T follicular helper cell (primary cell): ENCODE measurements at regions not wholly inside any gene's neighbourhood (a gene's known extent, or its start where the extent isn't known, plus 50 kb on each side); places are given as distances from the start of the nearest gene placed in this dataset.

Source experiments
- DNase-seq: peaks from one replicate; pipeline ENCODE4 v3.0.0-alpha.2; 2020; ENCODE audit warnings: low read depth

GRCh38 chr11:82373781-82374542 lies 359.7 kb downstream of the FAM181B start:
- no peak for DNase-seq

GRCh38 chr11:82365351-82365750 lies 368.3 kb downstream of the FAM181B start:
- no peak for DNase-seq

DNA sequence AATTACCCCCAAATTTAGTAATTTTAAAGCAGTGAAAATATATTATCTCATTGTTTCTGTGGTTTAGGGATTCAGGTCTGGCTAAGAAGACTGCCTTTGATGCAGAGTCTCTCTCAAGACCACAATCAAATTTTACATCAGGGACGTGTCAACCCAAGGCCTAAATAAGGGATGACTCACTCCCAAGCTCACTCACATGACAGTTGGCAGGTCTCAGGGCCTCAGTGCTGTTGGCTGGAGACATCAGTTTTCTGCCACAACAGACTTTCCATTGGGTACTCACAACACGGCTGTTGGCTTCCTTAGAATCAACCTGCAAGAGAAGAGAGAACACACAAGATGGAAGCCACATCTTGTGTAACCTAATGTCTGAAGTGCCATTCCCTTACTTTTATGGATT lies 377.3 kb downstream of the FAM181B start:
- no peak for DNase-seq

DNA sequence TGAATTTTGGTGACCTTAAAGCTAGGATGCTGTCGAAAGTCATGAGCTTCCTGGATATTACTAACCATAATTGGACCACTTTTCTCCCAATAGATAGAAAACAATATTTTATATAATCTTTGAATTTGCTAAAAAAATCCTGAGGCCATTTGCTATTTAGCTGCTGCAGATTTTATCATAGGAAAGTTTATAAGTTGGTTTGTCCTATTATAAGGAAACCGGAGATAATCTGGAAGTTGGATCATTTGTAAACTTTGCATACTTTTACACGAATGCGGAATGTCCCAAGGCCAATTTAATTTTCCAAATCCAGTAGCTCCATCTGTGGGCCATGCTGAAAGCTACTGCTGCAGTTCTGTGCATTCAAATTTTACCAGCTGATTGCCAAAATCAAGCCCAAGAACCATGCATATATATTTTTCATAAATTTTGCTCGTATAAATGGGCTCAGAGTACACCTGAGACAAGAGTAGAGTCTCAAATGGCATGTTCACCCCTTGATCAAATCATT lies 378.3 kb downstream of the FAM181B start:
- DNase-seq, result no peak

- DNase-seq, result no peak
These were observed 406.8 kb downstream of the FAM181B start for GRCh38 chr11:82326853-82327252.

GRCh38 chr11:82321206-82321605 lies 412.5 kb downstream of the FAM181B start:
- no peak for DNase-seq

DNA sequence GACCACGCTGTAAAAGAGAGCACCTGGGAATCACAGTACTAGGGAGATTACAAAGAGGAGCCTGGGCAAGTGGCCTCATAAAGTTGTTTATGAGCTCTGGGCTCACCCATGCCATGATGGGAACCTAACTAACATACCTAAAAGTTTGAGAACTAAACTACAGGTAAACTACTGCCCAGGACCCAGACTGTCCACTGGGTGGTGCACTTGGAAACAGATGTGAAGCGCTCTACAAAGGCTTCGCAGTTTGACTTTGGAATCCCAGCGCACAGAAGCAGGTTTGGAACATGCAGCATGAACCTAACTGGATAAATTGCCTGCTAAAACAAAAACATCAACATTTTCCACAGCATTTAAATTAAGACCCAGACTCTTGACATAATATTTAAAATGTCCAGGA lies 418.6 kb downstream of the FAM181B start:
- no peak for DNase-seq

- no peak for DNase-seq
These were observed 424.7 kb downstream of the FAM181B start for GRCh38 chr11:82308979-82309378.

GRCh38 chr11:82305123-82305522 lies 428.5 kb downstream of the FAM181B start:
- no peak for DNase-seq

DNA sequence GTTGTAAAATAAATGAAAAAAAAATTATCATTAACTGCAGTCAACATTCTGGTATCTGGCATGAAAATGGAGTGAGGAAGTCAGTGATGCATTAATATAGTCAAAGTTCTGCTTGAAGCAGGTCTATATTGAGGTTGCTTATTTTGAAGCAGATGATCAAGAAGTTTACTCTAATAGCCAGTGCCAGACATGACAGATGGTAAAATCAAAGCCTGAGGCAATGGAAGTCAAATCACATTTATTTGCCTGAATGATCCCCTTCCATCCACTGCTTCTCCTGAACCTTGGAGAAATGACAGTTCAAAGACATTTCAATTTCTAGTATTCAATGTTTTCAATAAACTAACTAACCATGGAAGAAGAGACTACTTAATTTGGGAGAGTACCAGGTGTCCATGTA lies 430.0 kb downstream of the FAM181B start:
- no peak for DNase-seq

DNA sequence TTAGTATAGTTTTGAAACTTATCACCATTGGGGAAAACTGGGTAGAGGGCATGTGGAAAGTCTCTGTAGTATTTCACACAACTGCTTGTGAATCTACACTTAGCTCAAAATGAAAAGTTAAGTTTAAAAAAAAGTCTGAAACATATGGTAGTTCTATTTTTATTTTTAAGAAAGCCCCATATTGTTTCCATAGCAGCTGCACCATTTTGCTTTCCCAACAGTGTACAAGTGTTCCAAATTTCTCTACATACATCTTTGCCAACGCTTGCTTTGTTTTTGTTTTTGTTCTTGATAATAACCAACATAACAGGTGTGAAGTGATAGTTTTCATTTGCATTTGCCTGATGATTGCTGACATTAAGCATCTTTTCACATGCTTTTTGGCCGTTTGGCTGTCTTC lies 445.2 kb downstream of the FAM181B start:
- no peak for DNase-seq

- DNase-seq, result no peak
These were observed 462.8 kb downstream of the FAM181B start for GRCh38 chr11:82270870-82271269.

GRCh38 chr11:82268627-82269026 lies 465.0 kb downstream of the FAM181B start:
- DNase-seq, result no peak

GRCh38 chr11:82267186-82267585 lies 466.5 kb downstream of the FAM181B start:
- no peak for DNase-seq

DNA sequence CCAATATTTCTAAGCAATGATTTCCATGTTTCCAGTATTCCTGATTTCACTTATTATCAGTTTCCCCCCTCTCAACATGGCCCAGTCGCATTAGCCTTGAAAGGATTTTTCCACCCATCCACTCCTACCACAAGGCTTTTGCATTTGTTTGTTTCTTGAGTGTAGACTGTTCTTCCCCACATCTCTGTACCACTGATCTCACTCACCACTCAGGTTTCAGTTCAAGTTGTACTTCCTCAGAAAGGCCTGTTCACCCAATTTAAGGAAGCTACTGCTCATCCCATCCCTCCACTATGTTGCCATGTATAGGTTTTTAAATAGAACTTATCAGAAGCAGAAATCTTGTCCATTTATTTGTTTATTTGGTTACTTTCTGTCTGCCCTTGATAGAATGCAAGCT lies 472.3 kb downstream of the FAM181B start:
- no peak for DNase-seq

DNA sequence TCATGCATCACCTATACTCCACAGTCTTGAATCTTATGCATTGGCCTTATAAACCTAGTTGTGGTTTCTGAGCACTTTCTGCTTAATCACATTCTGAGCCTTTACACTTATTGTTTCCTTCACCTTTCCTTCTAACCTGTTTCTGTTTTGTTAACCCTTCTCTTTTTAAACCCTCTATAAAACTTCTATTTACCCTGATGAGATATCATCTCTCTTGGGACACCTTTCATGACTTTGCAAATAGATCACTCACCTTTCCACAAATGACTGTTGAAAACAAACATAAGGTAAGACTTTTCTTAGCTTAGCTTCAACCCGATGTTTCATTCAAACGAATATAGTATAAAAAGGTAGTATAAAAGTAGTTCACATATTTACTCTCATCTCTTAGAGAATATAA lies 483.6 kb downstream of the FAM181B start:
- DNase-seq, result no peak

DNA sequence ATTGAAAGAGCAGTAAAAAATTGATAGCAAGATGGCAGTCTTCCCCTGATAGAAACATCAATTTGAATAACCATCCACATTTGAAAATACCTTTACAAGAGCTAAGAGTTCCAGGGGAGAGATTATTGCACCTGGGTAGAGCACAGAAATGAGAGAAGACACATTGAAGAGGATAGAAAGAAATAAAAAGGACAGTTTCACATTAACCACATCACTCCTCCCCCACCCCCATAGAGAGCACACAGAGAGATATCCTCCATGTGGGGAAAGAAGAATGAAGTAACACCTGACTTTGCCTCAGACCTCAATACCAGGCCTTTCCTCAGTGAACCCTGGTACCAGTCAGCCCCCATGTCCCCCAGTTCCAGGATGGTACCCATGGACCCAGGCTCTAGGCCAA lies 486.7 kb downstream of the FAM181B start:
- no peak for DNase-seq

GRCh38 chr11:82239498-82239897 lies 494.2 kb downstream of the FAM181B start:
- no peak for DNase-seq

- DNase-seq, result no peak
These were observed 499.4 kb downstream of the FAM181B start for GRCh38 chr11:82234256-82234655.

DNA sequence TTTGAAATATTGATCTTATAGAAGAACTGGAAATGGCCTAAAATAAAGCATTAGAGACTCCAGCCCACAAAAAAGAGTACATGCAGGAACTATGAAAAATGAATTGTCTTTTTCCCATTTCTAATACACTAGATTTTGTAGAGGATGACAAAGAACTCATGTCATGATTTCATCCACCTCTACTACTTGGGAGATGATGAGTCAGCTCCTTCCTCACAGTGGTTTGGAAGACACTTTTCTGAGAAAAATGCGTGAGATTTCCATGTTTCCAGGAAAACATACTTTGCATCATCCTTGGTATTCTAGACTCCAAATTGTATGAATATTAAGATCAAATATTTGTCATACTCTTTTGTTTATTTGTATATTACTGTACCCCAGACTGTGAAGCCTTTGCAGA lies 500.5 kb downstream of the FAM181B start:
- DNase-seq, result no peak

- DNase-seq, result no peak
These were observed 504.3 kb downstream of the FAM181B start for GRCh38 chr11:82229341-82229740.

DNA sequence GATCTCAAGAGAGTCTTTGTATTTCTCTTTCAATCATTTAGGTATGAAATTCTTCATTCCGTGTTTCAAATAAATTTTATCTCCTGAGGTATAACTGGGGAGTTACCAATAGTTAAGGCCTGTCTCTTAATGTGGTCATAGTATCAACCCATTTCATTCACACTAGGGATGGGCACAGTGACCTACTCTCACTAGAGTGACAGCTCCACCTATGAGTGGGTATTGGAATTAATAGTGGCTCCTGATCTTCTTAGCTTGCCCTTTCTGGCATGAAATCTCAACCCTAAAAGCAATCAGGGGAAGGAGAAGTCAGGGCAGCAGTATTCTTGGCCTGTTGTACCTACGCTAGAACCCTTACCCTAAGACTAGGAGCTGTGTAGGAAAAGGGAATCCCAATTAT lies 507.7 kb downstream of the FAM181B start:
- no peak for DNase-seq

DNA sequence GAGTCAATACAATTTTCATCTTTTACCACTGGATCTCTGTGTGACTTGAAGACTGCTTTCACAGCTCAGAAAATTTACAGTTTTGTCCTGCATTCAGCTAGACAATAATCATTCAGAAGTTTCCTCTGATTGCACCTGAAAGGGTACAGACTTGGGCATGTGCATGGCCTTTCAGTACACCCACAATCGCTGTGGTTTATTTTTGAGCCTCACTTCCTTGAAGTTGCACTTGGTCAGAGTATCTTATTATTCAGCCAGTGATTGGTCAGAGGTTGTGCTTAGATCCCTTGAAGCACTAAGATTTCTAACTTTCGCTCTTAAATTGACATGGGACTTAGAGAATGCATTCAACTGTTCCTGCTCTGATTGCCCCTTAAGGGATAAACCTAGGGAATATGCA lies 508.2 kb downstream of the FAM181B start:
- no peak for DNase-seq

- DNase-seq, result no peak
These were observed 516.6 kb downstream of the FAM181B start for GRCh38 chr11:82216927-82217570.
